Epithelial cell of esophagus (primary cell): ENCODE measurements at regions not wholly inside any gene's neighbourhood (a gene's known extent, or its start where the extent isn't known, plus 50 kb on each side); places are given as distances from the start of the nearest gene placed in this dataset.
"Not testable (repeated sequence)": the region's sequence is repeated elsewhere in the genome, so short reads cannot be mapped to it uniquely, and the experiment has no call there.

ENCODE experiments used
- DNase-seq: peaks from one replicate; pipeline ENCODE4 v3.0.0; 2010; ENCODE audit warnings: low read depth
- H3K4me3 ChIP-seq: 2 replicates; pipeline ENCODE4 v1.5.1; 2011; ENCODE audit warnings: mild to moderate bottlenecking, low read length, control low read depth
- TF ChIP-seq, protein P1 (sequence below): IDR thresholded peaks from 2 replicates; pipeline ENCODE4 v1.5.1; 2011; ENCODE audit warnings: low read depth, mild to moderate bottlenecking, low read length, control low read depth, inconsistent platforms; ENCODE audit not compliant: insufficient read depth; ENCODE audit errors: missing control alignments

- TF ChIP-seq, protein P1, sequence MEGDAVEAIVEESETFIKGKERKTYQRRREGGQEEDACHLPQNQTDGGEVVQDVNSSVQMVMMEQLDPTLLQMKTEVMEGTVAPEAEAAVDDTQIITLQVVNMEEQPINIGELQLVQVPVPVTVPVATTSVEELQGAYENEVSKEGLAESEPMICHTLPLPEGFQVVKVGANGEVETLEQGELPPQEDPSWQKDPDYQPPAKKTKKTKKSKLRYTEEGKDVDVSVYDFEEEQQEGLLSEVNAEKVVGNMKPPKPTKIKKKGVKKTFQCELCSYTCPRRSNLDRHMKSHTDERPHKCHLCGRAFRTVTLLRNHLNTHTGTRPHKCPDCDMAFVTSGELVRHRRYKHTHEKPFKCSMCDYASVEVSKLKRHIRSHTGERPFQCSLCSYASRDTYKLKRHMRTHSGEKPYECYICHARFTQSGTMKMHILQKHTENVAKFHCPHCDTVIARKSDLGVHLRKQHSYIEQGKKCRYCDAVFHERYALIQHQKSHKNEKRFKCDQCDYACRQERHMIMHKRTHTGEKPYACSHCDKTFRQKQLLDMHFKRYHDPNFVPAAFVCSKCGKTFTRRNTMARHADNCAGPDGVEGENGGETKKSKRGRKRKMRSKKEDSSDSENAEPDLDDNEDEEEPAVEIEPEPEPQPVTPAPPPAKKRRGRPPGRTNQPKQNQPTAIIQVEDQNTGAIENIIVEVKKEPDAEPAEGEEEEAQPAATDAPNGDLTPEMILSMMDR = no peak
- no peak overlapping the region for H3K4me3 ChIP-seq
- no peak for DNase-seq
These were observed 602.4 kb downstream of the COL12A1 start for GRCh38 chr6:74603322-74604076.

GRCh38 chr6:74602206-74602605, 603.6 kb downstream of the COL12A1 start:
- DNase-seq = no peak
- H3K4me3 ChIP-seq = no peak overlapping the region
- TF ChIP-seq, protein P1 = no peak

DNA sequence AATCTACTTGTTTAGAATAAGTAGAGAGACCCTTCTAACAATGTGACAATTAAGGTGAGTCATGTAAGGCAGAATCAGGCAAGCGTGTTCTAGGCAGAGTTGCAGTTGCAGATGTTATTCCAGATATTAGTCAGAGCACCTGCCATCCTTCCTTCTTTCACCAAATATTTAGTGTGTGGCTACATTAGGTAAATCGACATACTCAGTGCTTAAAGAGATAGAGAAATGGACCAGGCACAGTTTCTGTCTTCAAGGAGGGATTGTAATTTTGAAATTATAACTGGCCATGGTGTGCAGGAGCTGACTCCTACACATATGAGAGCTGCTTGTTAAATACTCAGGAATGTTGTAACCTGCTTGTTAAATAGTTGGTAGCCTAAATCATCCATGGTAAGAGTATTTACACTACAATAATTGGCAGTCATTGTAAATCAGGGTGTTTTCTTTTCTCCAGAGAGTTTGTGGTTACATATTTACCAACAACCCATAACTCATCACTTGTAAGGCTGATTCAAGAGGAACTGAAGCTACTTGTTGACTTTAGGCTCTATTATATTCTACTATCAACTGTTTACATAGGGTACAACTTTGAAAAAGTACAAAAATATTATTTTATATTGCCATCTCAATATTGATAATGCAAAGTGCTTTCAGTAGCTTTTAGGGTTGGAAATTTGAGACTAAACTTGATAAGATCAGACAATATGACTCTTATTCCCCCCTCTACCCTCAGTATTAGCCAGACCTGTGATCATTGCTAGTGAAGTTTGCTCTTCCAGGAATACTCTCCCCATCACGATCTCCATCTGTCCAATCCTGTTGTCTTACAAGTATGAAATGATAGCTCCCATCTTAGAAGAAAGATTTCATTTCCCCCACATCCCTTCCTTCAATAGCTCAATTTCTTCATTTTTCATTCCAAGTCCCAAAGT, 607.1 kb downstream of the COL12A1 start:
- TF ChIP-seq, protein P1 = no peak
- H3K4me3 ChIP-seq = no peak overlapping the region
- DNase-seq = peak; percentile 78

DNA sequence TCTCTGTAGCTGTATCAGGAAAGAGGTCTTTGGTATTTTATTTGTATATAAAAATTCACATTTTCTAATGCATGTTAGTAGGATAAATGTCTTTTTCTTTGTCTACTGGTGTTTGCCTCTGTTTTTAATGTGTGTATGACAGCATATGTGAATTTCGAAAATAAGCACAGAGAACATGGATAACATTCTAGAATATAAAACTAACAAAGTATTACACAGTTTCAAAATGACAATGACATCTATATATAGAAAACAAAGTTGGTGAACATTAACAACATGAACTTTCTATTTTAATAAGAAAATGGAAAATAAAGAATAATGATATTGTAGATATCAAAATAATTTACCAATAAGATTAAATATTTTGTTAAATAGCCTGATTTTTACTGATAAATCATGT, 608.0 kb downstream of the COL12A1 start:
- TF ChIP-seq, protein P1 = no peak
- no peak overlapping the region for H3K4me3 ChIP-seq
- no peak for DNase-seq

GRCh38 chr6:74597266-74597665, 608.6 kb downstream of the COL12A1 start:
- peak; percentile 45 for DNase-seq
- H3K4me3 ChIP-seq = no peak overlapping the region
- TF ChIP-seq, protein P1 = no peak

DNA sequence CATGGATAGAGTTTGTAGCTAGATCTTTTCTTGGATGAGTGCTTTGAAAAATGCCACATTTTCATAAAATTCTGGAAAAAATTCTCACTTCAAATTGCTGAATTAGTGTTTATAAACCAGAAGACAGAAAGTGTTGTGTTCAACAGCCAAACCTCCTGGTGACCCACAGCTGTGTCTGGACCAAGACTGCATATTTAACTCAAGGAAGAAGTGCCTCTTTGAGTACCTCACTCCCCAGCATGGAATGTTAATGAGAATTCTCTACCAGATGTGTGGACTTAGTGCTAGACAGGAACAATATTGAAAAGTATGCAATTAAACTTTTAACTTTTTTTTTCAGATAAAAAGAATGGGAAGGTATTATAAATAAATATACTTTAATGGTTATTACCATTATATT, 609.3 kb downstream of the COL12A1 start:
- TF ChIP-seq, protein P1 = no peak
- no peak overlapping the region for H3K4me3 ChIP-seq
- DNase-seq = no peak

DNA sequence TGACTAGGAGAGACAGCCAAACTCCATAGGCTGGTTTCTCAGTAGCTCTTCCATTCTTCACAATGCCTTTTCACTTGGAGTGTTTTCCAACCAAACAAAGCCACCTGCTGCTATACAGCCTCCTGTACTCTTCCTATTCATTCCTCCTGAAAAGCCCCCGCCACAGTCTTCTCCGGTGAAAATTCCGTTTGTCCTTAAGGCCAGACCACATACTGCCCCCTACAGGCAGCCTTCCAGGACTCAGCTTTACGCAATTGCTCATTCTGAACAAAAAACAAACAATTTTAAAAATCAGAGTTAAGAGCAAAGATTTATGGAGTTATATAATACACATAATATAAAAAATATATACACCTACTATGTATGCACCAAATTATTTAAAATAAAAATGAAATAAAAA, 611.5 kb downstream of the COL12A1 start:
- not testable (repeated sequence) for DNase-seq, H3K4me3 ChIP-seq
